GM12891 (cell line): ENCODE measurements at regions not wholly inside any gene's neighbourhood (a gene's known extent, or its start where the extent isn't known, plus 50 kb on each side); places are given as distances from the start of the nearest gene placed in this dataset.

Source experiments
- DNase-seq: peaks from one replicate; pipeline ENCODE4 v3.0.0; 2011; ENCODE audit warnings: low spot score; ENCODE audit not compliant: insufficient read length
- FAIRE-seq: peaks from 2 replicates; lab custom pipeline; 2011; peaks lifted over from hg19 to GRCh38; lab: Jason Lieb, UNC
- PAX5 ChIP-seq: IDR thresholded peaks from 2 replicates; pipeline ENCODE4 v1.6.1; 2011; ENCODE audit warnings: low read length, moderate library complexity, mild to moderate bottlenecking; ENCODE audit not compliant: insufficient read depth, severe bottlenecking
- POLR2A ChIP-seq: IDR thresholded peaks from 2 replicates; pipeline ENCODE4 v1.6.1; 2011; ENCODE audit warnings: low read depth, low read length, control low read depth
- POLR2AphosphoS5 ChIP-seq: IDR thresholded peaks from 2 replicates; pipeline ENCODE4 v1.6.1; 2011; ENCODE audit warnings: low read depth, low read length, control low read depth
- POU2F2 ChIP-seq: IDR thresholded peaks from 2 replicates; pipeline ENCODE4 v1.6.1; 2011; ENCODE audit warnings: low read depth, mild to moderate bottlenecking, control low read depth, low read length, moderate library complexity
- SPI1 ChIP-seq: IDR thresholded peaks from 2 replicates; pipeline ENCODE4 v1.6.1; 2011; ENCODE audit warnings: low read depth, low read length, control low read depth
- TAF1 ChIP-seq: IDR thresholded peaks from 2 replicates; pipeline ENCODE4 v1.6.1; 2011; ENCODE audit warnings: low read depth, low read length, control low read depth

DNA sequence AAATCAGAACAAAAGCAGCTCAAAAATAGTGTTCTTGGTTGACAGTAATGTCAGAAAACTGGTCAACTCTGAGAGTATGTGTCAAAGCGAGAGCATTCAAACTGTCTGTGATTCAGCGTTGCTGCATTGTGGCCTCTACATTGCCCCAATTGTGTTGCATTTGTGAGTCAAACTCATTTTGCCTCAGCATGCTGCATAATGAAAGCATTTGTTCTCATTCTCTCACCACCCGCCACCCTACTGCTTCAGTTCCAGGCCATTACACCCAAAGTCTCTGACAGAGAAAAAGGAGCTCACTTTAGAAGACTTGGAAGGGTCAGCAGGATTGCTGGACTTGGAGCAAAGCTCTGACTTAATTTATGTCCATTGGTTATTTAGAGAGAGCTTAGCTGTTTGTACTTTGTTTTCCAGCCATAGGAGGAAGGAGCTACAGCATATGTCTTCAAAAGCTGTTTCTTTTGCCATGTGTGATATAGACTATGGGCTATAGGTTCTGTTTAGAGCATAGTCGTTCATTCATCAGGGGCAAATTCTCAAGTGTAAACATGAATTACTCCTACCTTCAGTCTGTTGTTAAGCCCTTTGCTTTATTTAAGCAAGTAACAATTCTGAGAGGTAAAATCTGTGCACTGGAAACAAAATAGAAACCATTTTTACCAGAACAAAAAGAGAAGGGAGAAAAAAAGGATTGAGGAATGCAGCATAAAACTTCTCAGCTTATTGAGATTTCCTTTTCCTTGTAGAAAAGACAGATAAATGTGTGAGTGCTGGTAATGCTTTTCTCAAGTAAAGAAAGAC lies 153.4 kb upstream of the ANK2 start:
- DNase-seq (no peak), FAIRE-seq (peak; percentile 91)
- TF ChIP-seq POLR2AphosphoS5: no peak
- no peak for TF ChIP-seq TAF1
- peak; percentile 11 for TF ChIP-seq PAX5
- no peak for TF ChIP-seq POLR2A
- peak; percentile 91 for TF ChIP-seq POU2F2
- TF ChIP-seq SPI1: no peak

GRCh38 chr4:112896609-112897190 lies 152.8 kb upstream of the ANK2 start:
- DNase-seq (no peak), FAIRE-seq (peak; percentile 48)
- TF ChIP-seq SPI1 (peak; percentile 27; the same call in 1 of the 2 replicates), POU2F2 (no peak), PAX5 (no peak)

GRCh38 chr4:112897543-112897942 lies 151.9 kb upstream of the ANK2 start:
- TF ChIP-seq POU2F2: no peak
- no peak for TF ChIP-seq SPI1
- TF ChIP-seq PAX5: no peak
- TF ChIP-seq POLR2AphosphoS5: no peak
- no peak for TF ChIP-seq TAF1
- DNase-seq (no peak), FAIRE-seq (peak; percentile 23)

- FAIRE-seq (peak; percentile 59), DNase-seq (no peak)
- no peak for TF ChIP-seq PAX5
- no peak for TF ChIP-seq POLR2AphosphoS5
Measured at GRCh38 chr4:112898357-112899141, 150.9 kb upstream of the ANK2 start.

DNA sequence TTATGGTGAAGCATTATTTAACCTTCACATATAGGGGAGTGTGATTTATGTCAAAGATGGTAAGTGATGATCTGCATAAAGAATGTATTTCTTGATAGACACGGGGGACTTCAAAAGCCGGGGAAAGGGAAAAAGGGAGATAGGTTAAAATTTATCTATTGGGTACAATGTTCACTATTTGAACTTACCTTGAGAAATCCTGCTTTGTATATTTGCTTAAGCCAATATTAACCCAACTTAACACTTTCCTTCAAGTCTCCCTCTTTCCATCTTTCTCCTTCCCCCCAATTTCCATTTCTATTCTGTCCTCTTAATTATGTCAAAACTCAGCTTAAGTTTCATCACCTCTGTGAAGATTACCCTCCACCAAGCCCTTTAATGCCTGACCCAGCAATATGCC lies 149.0 kb upstream of the ANK2 start:
- TF ChIP-seq TAF1 (no peak), PAX5 (no peak), POLR2A (no peak), POLR2AphosphoS5 (no peak), POU2F2 (no peak), SPI1 (no peak)
- FAIRE-seq (no peak), DNase-seq (no peak)

DNA sequence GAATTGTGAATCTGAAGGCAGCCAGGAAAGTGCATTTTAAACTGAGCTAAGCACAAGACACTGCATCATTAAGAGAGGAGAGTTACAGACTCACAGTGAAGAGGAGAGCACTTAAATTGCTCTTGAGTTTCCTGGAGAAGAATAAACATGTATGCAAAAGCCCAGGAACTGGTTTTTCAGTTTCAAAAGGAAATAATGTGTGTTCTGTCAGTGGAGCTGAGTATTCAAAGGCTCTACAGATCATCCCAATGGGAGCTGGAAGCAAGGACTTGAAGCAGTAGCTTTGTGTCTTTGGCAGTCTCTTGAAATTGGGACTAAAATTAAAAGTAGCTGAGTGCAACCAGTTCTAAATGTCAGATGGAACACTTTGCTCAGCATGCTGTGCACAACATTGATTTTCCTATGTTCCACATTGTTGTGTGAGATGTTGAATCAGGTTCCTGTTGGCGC lies 147.5 kb upstream of the ANK2 start:
- TF ChIP-seq TAF1: no peak
- no peak for DNase-seq
- no peak for FAIRE-seq

DNA sequence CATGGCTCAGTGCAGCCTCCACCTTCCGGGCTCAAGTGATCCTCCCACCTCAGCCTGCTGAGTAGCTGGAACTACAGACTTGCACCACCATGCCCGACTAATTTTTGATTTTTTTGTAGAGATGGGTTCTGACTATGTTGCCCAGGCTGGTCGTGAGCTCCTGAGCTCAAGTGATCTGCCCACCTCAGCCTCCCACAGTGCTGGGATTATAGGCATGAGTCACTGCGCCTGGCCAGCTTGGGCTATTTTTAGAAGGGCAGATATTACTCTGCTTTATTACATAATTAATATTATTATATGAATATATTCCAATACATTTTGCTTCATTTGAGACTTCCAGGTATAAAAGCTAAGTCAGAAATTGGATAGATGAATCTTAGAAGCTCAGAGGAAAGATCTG lies 143.7 kb upstream of the ANK2 start:
- no peak for FAIRE-seq
- TF ChIP-seq POU2F2 (no peak), PAX5 (no peak), TAF1 (no peak), POLR2A (no peak)

GRCh38 chr4:112908511-112908910 lies 140.9 kb upstream of the ANK2 start:
- FAIRE-seq (no peak), DNase-seq (no peak)
- TF ChIP-seq TAF1 (no peak), POLR2A (no peak), POLR2AphosphoS5 (no peak), SPI1 (no peak), PAX5 (no peak), POU2F2 (no peak)

More for the DNA sequence above, 143.7 kb upstream of the ANK2 start:
- DNase-seq: no peak

DNA sequence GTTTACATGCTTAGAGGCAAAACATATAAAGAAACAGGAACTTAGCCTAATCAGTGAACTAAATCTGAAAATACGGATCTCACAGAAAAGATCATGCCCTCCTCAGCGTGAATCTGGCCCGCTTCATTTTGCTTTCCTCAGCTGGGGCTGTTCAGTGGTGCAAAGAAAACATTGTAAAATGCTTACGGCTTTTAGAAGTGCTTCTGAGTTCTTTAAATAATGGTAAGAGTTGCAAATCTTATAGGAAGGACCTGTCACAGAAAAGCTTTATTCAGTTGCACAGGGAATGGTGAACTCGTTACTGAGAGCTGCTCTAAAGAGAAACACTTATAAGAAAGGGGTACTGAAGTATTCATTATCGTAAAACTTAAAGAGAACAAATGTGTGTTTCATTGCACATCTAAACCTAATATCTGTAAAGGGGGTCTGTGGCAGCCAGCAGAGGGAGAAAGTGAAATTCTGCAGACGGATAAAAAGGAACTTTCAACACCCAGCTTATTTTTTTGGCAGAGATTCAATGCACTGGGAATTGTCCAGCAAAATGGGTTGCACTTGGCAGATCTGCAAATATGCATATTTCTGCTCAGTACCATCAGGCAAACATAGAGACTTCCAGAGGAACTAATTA lies 139.2 kb upstream of the ANK2 start:
- DNase-seq (no peak), FAIRE-seq (peak; percentile 56)
- TF ChIP-seq POLR2A (no peak), PAX5 (no peak), TAF1 (no peak), SPI1 (no peak), POU2F2 (no peak), POLR2AphosphoS5 (no peak)

- DNase-seq (no peak), FAIRE-seq (no peak)
- TF ChIP-seq POLR2A (no peak), POLR2AphosphoS5 (no peak), SPI1 (no peak), PAX5 (no peak), POU2F2 (no peak)
Measured at GRCh38 chr4:112916868-112917267, 132.6 kb upstream of the ANK2 start.
